Brain pericyte (primary cell): ENCODE measurements at regions not wholly inside any gene's neighbourhood (a gene's known extent, or its start where the extent isn't known, plus 50 kb on each side); places are given as distances from the start of the nearest gene placed in this dataset.
"Not testable (repeated sequence)": the region's sequence is repeated elsewhere in the genome, so short reads cannot be mapped to it uniquely, and the experiment has no call there.

Experiments
- DNase-seq: peaks from one replicate; pipeline ENCODE4 v3.0.0-alpha.2; 2012; ENCODE audit warnings: low read depth, low spot score

- no peak for DNase-seq
Observed at GRCh38 chr21:18550361-18550760, 146.8 kb upstream of the TMPRSS15 start.

GRCh38 chr21:18553786-18554185, 150.2 kb upstream of the TMPRSS15 start:
- no peak for DNase-seq

- not testable (repeated sequence) for DNase-seq
Observed at GRCh38 chr21:18567770-18568169, 164.2 kb upstream of the TMPRSS15 start.

- DNase-seq, result no peak
Observed at GRCh38 chr21:18588001-18588662, 184.5 kb upstream of the TMPRSS15 start.

- no peak for DNase-seq
Observed at GRCh38 chr21:18601146-18601545, 197.6 kb upstream of the TMPRSS15 start.

- DNase-seq, result no peak
Observed at GRCh38 chr21:18602711-18603110, 199.1 kb upstream of the TMPRSS15 start.

- DNase-seq, result no peak
Observed at GRCh38 chr21:18603261-18603660, 199.7 kb upstream of the TMPRSS15 start.

GRCh38 chr21:18603980-18604379, 200.4 kb upstream of the TMPRSS15 start:
- no peak for DNase-seq

GRCh38 chr21:18608226-18608625, 204.6 kb upstream of the TMPRSS15 start:
- no peak for DNase-seq

GRCh38 chr21:18614303-18614702, 210.7 kb upstream of the TMPRSS15 start:
- no peak for DNase-seq

GRCh38 chr21:18617291-18617690, 213.7 kb upstream of the TMPRSS15 start:
- DNase-seq, result no peak

- DNase-seq, result no peak
Observed at GRCh38 chr21:18620436-18620835, 216.9 kb upstream of the TMPRSS15 start.

- DNase-seq, result no peak
Observed at GRCh38 chr21:18622383-18622782, 218.8 kb upstream of the TMPRSS15 start.

GRCh38 chr21:18630446-18630845, 226.9 kb upstream of the TMPRSS15 start:
- no peak for DNase-seq

- DNase-seq, result no peak
Observed at GRCh38 chr21:18636897-18637296, 233.3 kb upstream of the TMPRSS15 start.

- no peak for DNase-seq
Observed at GRCh38 chr21:18646116-18646515, 242.5 kb upstream of the TMPRSS15 start.

- DNase-seq, result no peak
Observed at GRCh38 chr21:18655931-18656330, 252.3 kb upstream of the TMPRSS15 start.

- DNase-seq, result no peak
Observed at GRCh38 chr21:18661842-18662241, 258.3 kb upstream of the TMPRSS15 start.

GRCh38 chr21:18663663-18664062, 260.1 kb upstream of the TMPRSS15 start:
- DNase-seq, result no peak

GRCh38 chr21:18666725-18667124, 263.1 kb upstream of the TMPRSS15 start:
- DNase-seq, result no peak

GRCh38 chr21:18673789-18674188, 270.2 kb upstream of the TMPRSS15 start:
- DNase-seq, result no peak

GRCh38 chr21:18677632-18678031, 274.0 kb upstream of the TMPRSS15 start:
- no peak for DNase-seq

- no peak for DNase-seq
Observed at GRCh38 chr21:18705971-18706370, 302.4 kb upstream of the TMPRSS15 start.

- DNase-seq, result no peak
Observed at GRCh38 chr21:18711662-18712061, 308.1 kb upstream of the TMPRSS15 start.
